DND-41 (cell line): ENCODE measurements at regions not wholly inside any gene's neighbourhood (a gene's known extent, or its start where the extent isn't known, plus 50 kb on each side); places are given as distances from the start of the nearest gene placed in this dataset.

Experiments
- ATAC-seq: fragments of 200-7000 bp; cut with Tn5 transposase; 3 replicates; pipeline ENCODE4 v1.9.1; 2021; ENCODE audit warnings: low read depth; ENCODE audit not compliant: insufficient read depth
- DNase-seq: peaks from one replicate; pipeline ENCODE4 v3.0.0-alpha.2; 2020
- H2AFZ ChIP-seq: 2 replicates; pipeline ENCODE4 v1.6.0; 2012; ENCODE audit warnings: low read depth, low read length
- H3K27ac ChIP-seq: 2 replicates; pipeline ENCODE4 v1.5.1; 2012; ENCODE audit warnings: low read length, inconsistent platforms
- H3K27me3 ChIP-seq: fragments of 200-600 bp; sonication (generic); 2 replicates; pipeline ENCODE4 v1.6.0; 2012; ENCODE audit warnings: low read length, mild to moderate bottlenecking, inconsistent platforms; ENCODE audit not compliant: insufficient read depth, poor library complexity
- H3K36me3 ChIP-seq: 2 replicates; pipeline ENCODE4 v1.5.1; 2012; ENCODE audit warnings: low read length, inconsistent platforms; ENCODE audit not compliant: insufficient read depth
- H3K4me1 ChIP-seq: 2 replicates; pipeline ENCODE4 v1.5.1; 2012; ENCODE audit warnings: mild to moderate bottlenecking, low read length; ENCODE audit not compliant: insufficient read depth
- H3K4me2 ChIP-seq: 2 replicates; pipeline ENCODE4 v1.6.0; 2012; ENCODE audit warnings: mild to moderate bottlenecking, moderate library complexity, low read length, inconsistent platforms; ENCODE audit not compliant: insufficient read depth
- H3K4me3 ChIP-seq, 2 experiments: fragments of 200-600 bp in 1 of 2; shearing (Covaris generic) in 1 of 2; 2 replicates each; pipeline ENCODE4 v1.5.1; 2012 to 2016; ENCODE audit warnings: inconsistent platforms in 2 of 2, low read length in 2 of 2, mild to moderate bottlenecking in 2 of 2, low read depth in 1 of 2, moderate library complexity in 1 of 2
- H3K79me2 ChIP-seq: 2 replicates; pipeline ENCODE4 v1.6.0; 2012; ENCODE audit warnings: low read length, inconsistent platforms; ENCODE audit not compliant: insufficient read depth
- H3K9ac ChIP-seq: 2 replicates; pipeline ENCODE4 v1.6.0; 2012; ENCODE audit warnings: low read depth, mild to moderate bottlenecking, inconsistent platforms, low read length, moderate library complexity
- H3K9me3 ChIP-seq: 2 replicates; pipeline ENCODE4 v1.5.1; 2012; ENCODE audit warnings: low read length, moderate library complexity, mild to moderate bottlenecking, inconsistent platforms; ENCODE audit not compliant: insufficient read depth, severe bottlenecking
- H4K20me1 ChIP-seq: 2 replicates; pipeline ENCODE4 v1.6.0; 2012; ENCODE audit warnings: low read length; ENCODE audit not compliant: insufficient read depth
- EZH2 ChIP-seq: IDR thresholded peaks from 3 replicates; pipeline ENCODE4 v1.6.1; 2012; ENCODE audit warnings: borderline replicate concordance, low read depth, mild to moderate bottlenecking, moderate library complexity, low read length, inconsistent platforms; ENCODE audit not compliant: severe bottlenecking
- TF ChIP-seq, protein P1 (sequence below): IDR thresholded peaks from 2 replicates; pipeline ENCODE4 v1.5.1; 2012; ENCODE audit warnings: borderline replicate concordance, low read length, moderate library complexity, mild to moderate bottlenecking; ENCODE audit not compliant: poor library complexity, severe bottlenecking; ENCODE audit errors: extremely low read depth

DNA sequence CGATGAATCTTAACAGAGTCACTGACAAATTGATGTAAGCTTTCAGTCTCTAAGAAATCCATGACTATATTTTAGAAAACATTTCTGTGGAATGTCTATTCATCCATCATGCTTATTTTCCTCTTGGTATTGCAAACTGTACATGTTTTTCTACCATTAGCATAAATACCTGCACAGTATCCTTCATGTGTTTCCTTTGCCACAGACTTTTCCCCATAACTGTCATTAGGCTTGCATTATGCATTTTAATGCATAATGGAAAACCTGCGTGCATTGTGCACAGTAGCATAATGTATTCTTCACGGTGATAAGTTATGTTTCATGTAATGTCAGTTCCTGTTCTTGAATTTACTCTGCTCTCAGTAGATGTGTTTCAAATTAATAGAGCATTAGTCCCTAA, 403.1 kb upstream of the EPHA3 start:
- no peaks in the 10 kb centered on the region for H4K20me1 ChIP-seq
- DNase-seq (no peak), ATAC-seq (no peak)
- H3K36me3 ChIP-seq: no peaks in the 10 kb centered on the region
- no peaks in the 10 kb centered on the region for H3K9me3 ChIP-seq
- H3K4me3 ChIP-seq: no peak overlapping the region
- H3K79me2 ChIP-seq: no peaks in the 10 kb centered on the region
- no peak for TF ChIP-seq EZH2
- no peak overlapping the region for H3K9ac ChIP-seq
- H3K27ac ChIP-seq: no peak overlapping the region
- no peaks in the 10 kb centered on the region for H3K27me3 ChIP-seq
- H2AFZ ChIP-seq: no peak overlapping the region
- H3K4me2 ChIP-seq: no peak overlapping the region
- no peaks in the 10 kb centered on the region for H3K4me1 ChIP-seq

DNA sequence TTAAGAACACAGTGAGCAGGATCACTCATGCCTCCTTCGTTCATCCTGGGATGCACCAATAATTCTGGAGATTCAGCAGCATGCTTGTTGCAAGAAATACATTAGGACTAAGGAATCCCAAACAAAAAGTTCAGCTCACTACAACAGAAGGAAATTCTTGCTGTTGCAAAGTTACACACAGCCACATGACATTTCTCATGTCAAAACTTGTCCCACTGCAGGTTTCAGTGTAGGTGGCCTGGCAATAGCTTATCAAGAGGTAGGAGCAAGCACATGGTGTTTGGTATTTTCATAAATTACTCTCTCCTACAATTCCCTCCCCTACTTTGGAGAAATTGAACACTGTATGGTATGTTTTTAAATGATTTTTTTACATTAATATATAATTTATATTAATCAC, 399.6 kb upstream of the EPHA3 start:
- Histone ChIP-seq H3K79me2 (no peaks in the 10 kb centered on the region), H4K20me1 (no peaks in the 10 kb centered on the region)
- TF ChIP-seq, protein P1, sequence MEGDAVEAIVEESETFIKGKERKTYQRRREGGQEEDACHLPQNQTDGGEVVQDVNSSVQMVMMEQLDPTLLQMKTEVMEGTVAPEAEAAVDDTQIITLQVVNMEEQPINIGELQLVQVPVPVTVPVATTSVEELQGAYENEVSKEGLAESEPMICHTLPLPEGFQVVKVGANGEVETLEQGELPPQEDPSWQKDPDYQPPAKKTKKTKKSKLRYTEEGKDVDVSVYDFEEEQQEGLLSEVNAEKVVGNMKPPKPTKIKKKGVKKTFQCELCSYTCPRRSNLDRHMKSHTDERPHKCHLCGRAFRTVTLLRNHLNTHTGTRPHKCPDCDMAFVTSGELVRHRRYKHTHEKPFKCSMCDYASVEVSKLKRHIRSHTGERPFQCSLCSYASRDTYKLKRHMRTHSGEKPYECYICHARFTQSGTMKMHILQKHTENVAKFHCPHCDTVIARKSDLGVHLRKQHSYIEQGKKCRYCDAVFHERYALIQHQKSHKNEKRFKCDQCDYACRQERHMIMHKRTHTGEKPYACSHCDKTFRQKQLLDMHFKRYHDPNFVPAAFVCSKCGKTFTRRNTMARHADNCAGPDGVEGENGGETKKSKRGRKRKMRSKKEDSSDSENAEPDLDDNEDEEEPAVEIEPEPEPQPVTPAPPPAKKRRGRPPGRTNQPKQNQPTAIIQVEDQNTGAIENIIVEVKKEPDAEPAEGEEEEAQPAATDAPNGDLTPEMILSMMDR: no peak
- no peak for TF ChIP-seq EZH2

DNA sequence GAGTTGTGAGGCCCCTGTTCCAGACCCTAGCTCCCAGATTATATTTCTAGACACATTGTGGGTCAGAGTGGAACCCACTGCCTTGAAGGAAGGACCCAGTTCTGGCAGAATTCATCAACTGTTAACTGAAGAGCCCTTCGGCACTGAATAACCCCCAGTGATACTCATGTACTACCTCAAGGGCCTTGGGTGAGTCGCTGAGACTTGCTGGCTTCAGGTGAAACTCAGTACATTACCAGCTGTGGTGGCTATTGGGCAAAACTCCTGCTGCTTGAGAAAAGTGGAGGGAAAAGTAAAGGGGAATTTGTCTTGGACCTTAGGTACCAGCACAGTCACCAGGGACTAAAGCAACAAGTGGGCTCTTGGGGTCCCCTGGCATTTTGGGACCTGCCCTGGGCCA, 394.9 kb upstream of the EPHA3 start:
- H3K27me3 ChIP-seq: no peaks in the 10 kb centered on the region
- H3K4me1 ChIP-seq: no peaks in the 10 kb centered on the region
- H3K9ac ChIP-seq: no peak overlapping the region
- ATAC-seq: no peak
- TF ChIP-seq, protein P1: no peak
- TF ChIP-seq EZH2: no peak
- no peaks in the 10 kb centered on the region for H4K20me1 ChIP-seq
- H3K4me2 ChIP-seq: no peak overlapping the region
- no peaks in the 10 kb centered on the region for H3K79me2 ChIP-seq
- no peak overlapping the region for H3K27ac ChIP-seq
- no peaks in the 10 kb centered on the region for H3K9me3 ChIP-seq
- H3K4me3 ChIP-seq: no peak overlapping the region
- H3K36me3 ChIP-seq: no peaks in the 10 kb centered on the region
- H2AFZ ChIP-seq: no peak overlapping the region
- DNase-seq: no peak

More for the DNA sequence above, 399.6 kb upstream of the EPHA3 start:
- Histone ChIP-seq H3K9ac (no peak overlapping the region), H2AFZ (no peak overlapping the region), H3K36me3 (no peaks in the 10 kb centered on the region), H3K27me3 (no peaks in the 10 kb centered on the region), H3K27ac (no peak overlapping the region), H3K4me3 (no peak overlapping the region), H3K9me3 (no peaks in the 10 kb centered on the region), H3K4me2 (no peak overlapping the region), H3K4me1 (no peaks in the 10 kb centered on the region)
- DNase-seq: no peak
- ATAC-seq: no peak

DNA sequence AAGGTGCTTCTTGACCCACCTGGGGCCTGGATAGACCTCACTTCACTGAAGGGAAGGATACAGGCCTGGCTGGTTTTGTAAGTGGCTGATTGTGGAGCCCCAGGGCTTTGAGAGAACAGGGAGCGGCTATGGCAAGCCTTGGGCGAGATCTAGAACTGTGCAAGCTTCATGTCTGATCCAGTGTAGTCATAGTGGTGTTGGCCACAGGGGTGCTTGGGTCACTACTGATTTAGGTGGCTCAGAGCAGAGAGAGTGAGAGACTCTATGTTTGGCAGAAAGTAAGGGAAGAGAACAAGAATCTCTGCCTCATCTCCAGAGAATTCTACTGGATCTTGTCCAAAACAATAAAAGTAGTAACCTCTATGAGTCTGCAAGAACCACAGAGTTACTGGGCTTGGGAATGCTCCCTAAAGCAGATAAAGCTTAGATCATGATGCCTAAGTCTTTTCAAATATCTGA, 394.2 kb upstream of the EPHA3 start:
- no peak overlapping the region for H3K27ac ChIP-seq
- TF ChIP-seq, protein P1: no peak
- TF ChIP-seq EZH2: no peak
- DNase-seq (no peak), ATAC-seq (no peak)
- no peak overlapping the region for H3K9ac ChIP-seq
- H3K4me1 ChIP-seq: no peaks in the 10 kb centered on the region
- H3K36me3 ChIP-seq: no peaks in the 10 kb centered on the region
- no peak overlapping the region for H3K4me3 ChIP-seq
- no peaks in the 10 kb centered on the region for H3K9me3 ChIP-seq
- H3K4me2 ChIP-seq: no peak overlapping the region
- no peaks in the 10 kb centered on the region for H3K27me3 ChIP-seq
- no peak overlapping the region for H2AFZ ChIP-seq
- H4K20me1 ChIP-seq: no peaks in the 10 kb centered on the region
- H3K79me2 ChIP-seq: no peaks in the 10 kb centered on the region
